Uterus (tissue), 3 donors: ENCODE measurements at regions not wholly inside any gene's neighbourhood (a gene's known extent, or its start where the extent isn't known, plus 50 kb on each side); places are given as distances from the start of the nearest gene placed in this dataset.

Experiments used
- DNase-seq, 2 donors: peaks; one replicate each; pipeline ENCODE4 v3.0.0-alpha.2; 2019 to 2020
- H3K27ac ChIP-seq, 2 donors: fragments of 200-600 bp; sonication (generic); 1 replicate in 1 of 2; 2 replicates in 1 of 2; pipeline ENCODE4 v1.5.1; 2016 to 2018
- H3K27me3 ChIP-seq, 2 donors: fragments of 200-600 bp; sonication (generic); one replicate each; pipeline ENCODE4 v1.5.1; 2018 to 2019; ENCODE audit warnings: control low read depth in 1 of 2
- H3K36me3 ChIP-seq, 2 donors: fragments of 200-600 bp; sonication (generic); one replicate each; pipeline ENCODE4 v1.5.1; 2019; ENCODE audit warnings: control low read depth in 1 of 2
- H3K4me1 ChIP-seq, 2 donors: fragments of 200-600 bp; sonication (generic); one replicate each; pipeline ENCODE4 v1.5.1; 2018 to 2019; ENCODE audit warnings: control low read depth in 1 of 2
- H3K4me3 ChIP-seq, 2 donors: fragments of 200-600 bp; sonication (generic); 1 replicate in 1 of 2; 2 replicates in 1 of 2; pipeline ENCODE4 v1.5.1; 2018 to 2019; ENCODE audit warnings: mild to moderate bottlenecking in 1 of 2
- H3K9me3 ChIP-seq, 2 donors: fragments of 200-600 bp; sonication (generic); one replicate each; pipeline ENCODE4 v1.5.1; 2019; ENCODE audit warnings: control low read depth in 1 of 2
- POLR2A ChIP-seq, 2 donors: fragments of 450-650 bp; IDR thresholded peaks; one replicate each; pipeline ENCODE4 v1.6.1; 2016; ENCODE audit warnings: antibody characterized with exemption in 2 of 2, mild to moderate bottlenecking in 1 of 2, moderate library complexity in 1 of 2
- intact Hi-C: fragments of 100-400 bp; cut with DNase I; formaldehyde crosslinking; loops from one replicate; pipeline ENCODE4 v1.15.1; 2023; ENCODE audit warnings: low total_unique reads
- TF ChIP-seq, protein P1 (sequence below), 4 experiments: fragments of 200-600 bp in 2 of 4; fragments of 450-650 bp in 2 of 4; sonication (generic) in 2 of 4; IDR thresholded peaks; one replicate each; pipeline ENCODE4 v1.5.1; 2016 to 2019; ENCODE audit warnings: antibody characterized with exemption in 4 of 4, mild to moderate bottlenecking in 2 of 4, moderate library complexity in 1 of 4
- donor health status: DM: yes; HTN: yes; CAD: no.

- DNase-seq, result no peak
- Histone ChIP-seq H3K27me3 (no peaks in the 10 kb centered on the region), H3K27ac (no peak overlapping the region), H3K4me3 (no peak overlapping the region), H3K36me3 (no peaks in the 10 kb centered on the region), H3K4me1 (no peaks in the 10 kb centered on the region), H3K9me3 (no peaks in the 10 kb centered on the region)
- TF ChIP-seq, protein P1, sequence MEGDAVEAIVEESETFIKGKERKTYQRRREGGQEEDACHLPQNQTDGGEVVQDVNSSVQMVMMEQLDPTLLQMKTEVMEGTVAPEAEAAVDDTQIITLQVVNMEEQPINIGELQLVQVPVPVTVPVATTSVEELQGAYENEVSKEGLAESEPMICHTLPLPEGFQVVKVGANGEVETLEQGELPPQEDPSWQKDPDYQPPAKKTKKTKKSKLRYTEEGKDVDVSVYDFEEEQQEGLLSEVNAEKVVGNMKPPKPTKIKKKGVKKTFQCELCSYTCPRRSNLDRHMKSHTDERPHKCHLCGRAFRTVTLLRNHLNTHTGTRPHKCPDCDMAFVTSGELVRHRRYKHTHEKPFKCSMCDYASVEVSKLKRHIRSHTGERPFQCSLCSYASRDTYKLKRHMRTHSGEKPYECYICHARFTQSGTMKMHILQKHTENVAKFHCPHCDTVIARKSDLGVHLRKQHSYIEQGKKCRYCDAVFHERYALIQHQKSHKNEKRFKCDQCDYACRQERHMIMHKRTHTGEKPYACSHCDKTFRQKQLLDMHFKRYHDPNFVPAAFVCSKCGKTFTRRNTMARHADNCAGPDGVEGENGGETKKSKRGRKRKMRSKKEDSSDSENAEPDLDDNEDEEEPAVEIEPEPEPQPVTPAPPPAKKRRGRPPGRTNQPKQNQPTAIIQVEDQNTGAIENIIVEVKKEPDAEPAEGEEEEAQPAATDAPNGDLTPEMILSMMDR (IDR thresholded peaks at IDR 0.05), result no peak
- no peak for TF ChIP-seq POLR2A (IDR thresholded peaks at IDR 0.05)
- intact Hi-C loops, result no loop called here
These were observed 261.2 kb upstream of the TAC1 start for GRCh38 chr7:97470726-97471125.

- TF ChIP-seq, protein P1 (IDR thresholded peaks at IDR 0.05), result no peak
- TF ChIP-seq POLR2A (IDR thresholded peaks at IDR 0.05), result no peak
- H3K27me3 ChIP-seq, result no peaks in the 10 kb centered on the region
- H3K36me3 ChIP-seq, result no peaks in the 10 kb centered on the region
- H3K27ac ChIP-seq, result no peak overlapping the region
- intact Hi-C loops, result no loop called here
- no peaks in the 10 kb centered on the region for H3K4me1 ChIP-seq
- no peak overlapping the region for H3K4me3 ChIP-seq
- H3K9me3 ChIP-seq, result no peaks in the 10 kb centered on the region
- no peak for DNase-seq
These were observed 260.4 kb upstream of the TAC1 start for GRCh38 chr7:97471491-97471890.

DNA sequence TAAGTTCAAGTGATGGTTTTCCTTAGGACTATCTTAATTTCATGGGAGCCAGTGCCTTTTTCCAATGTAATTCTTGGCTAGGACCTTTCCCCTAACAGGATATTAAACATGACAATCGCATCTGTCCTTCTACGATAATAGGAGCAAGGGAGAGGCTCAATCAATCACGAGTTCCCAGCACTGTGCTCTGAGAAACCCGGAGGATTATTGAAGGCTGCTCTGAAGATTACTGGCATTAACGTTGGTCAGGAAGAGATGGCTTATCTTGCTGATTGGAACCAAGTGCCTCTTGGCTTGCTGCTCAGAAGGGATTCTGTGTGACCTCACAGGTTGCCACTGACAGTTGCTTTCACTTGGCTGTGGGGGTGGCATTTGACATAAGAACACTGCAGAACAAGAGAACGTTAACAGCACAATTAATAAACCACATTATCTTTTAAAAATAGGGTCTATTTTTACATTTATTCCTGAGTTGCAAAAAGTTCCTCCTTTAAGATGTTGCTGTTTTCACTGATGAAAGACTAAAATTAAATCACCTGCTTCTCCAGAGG, 252.1 kb upstream of the TAC1 start:
- DNase-seq, result no peak
- Histone ChIP-seq H3K27ac (no peak overlapping the region), H3K27me3 (no peaks in the 10 kb centered on the region), H3K4me3 (no peak overlapping the region), H3K4me1 (no peaks in the 10 kb centered on the region), H3K36me3 (no peaks in the 10 kb centered on the region), H3K9me3 (no peaks in the 10 kb centered on the region)
- intact Hi-C loops, result no loop called here
- no peak for TF ChIP-seq POLR2A (IDR thresholded peaks at IDR 0.05)
- TF ChIP-seq, protein P1 (IDR thresholded peaks at IDR 0.05), result no peak

DNA sequence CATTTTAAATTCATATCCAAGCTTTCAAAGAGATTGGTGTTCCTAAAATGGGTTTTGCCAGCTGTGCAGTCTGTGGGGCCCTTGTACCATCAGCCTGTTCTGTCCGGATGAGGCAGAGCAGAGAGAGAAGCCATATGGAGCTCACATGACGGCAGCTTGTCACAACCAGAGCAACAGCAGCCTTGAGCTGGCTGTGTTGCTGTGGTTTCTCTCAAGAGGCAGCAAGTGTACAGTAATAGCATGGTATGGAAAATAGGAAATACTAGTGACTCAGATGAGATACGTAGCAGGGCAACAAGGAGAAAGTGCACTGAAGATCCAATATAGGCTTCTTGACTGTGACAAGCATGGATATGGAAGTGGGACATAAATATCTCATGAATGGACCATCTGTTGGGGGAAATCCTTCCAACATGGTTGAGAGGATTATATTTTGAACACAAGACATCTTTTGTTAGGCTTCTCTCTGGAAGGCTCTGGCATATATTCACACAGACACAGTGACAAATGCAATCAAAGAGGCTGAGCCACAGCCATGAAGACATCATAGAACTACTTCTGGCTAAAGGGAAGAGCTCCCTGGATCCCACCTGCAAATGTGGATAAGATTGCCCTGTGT, 251.0 kb upstream of the TAC1 start:
- Histone ChIP-seq H3K27me3 (no peaks in the 10 kb centered on the region), H3K4me3 (no peak overlapping the region), H3K27ac (no peak overlapping the region), H3K9me3 (no peaks in the 10 kb centered on the region), H3K4me1 (no peaks in the 10 kb centered on the region), H3K36me3 (no peaks in the 10 kb centered on the region)
- intact Hi-C loops, result no loop called here
- DNase-seq, result no peak
- TF ChIP-seq, protein P1 (IDR thresholded peaks at IDR 0.05), result no peak
- no peak for TF ChIP-seq POLR2A (IDR thresholded peaks at IDR 0.05)

- Histone ChIP-seq H3K9me3 (no peaks in the 10 kb centered on the region), H3K4me1 (no peaks in the 10 kb centered on the region), H3K27ac (no peak overlapping the region), H3K27me3 (no peaks in the 10 kb centered on the region), H3K4me3 (no peak overlapping the region), H3K36me3 (no peaks in the 10 kb centered on the region)
- TF ChIP-seq POLR2A (IDR thresholded peaks at IDR 0.05), result no peak
- TF ChIP-seq, protein P1 (IDR thresholded peaks at IDR 0.05), result no peak
- no peak for DNase-seq
- intact Hi-C loops, result no loop called here
These were observed 236.4 kb upstream of the TAC1 start for GRCh38 chr7:97495487-97495886.
